ENCODE measurements at regions not wholly inside any gene's neighbourhood (a gene's known extent, or its start where the extent isn't known, plus 50 kb on each side); places are given as distances from the start of the nearest gene placed in this dataset.

DNA sequence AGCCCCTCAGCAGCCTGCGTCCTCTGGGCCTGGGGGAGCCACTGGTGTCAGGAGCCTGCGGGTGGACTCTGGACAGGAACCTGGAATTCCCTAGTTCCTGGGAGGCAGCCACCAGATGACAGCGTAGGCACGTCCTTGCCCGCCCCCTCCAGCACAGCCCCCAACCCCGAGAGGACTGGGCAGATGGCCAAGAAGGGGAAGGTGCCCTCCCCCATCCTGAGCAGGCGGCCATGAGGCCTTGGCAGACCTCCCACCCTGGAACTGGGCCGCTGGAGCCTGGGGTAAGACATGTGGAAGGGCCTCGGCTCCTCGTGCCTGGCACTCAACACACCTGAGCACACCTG lies 60.4 kb upstream of the FBRSL1 start:
- peak overlapping the region in 1 of 6 donors; percentile 55 for H3K27ac Mint-ChIP-seq
- no peaks in the 10 kb centered on the region for H3K36me3 Mint-ChIP-seq
- H3K4me1 Mint-ChIP-seq = peaks cover 20 to 23% of the 10 kb centered on the region in 2 donors
- DNase-seq = no peak
- peak overlapping the region in 1 of 5 donors; percentile 63 for H3K4me3 Mint-ChIP-seq
- H3K9me3 Mint-ChIP-seq = no peaks in the 10 kb centered on the region
- H3K27me3 Mint-ChIP-seq (ENCODE audit: low read depth in 3 of 3) = peaks cover 5 to 12% (median 8%) of the 10 kb centered on the region in 3 donors

DNA sequence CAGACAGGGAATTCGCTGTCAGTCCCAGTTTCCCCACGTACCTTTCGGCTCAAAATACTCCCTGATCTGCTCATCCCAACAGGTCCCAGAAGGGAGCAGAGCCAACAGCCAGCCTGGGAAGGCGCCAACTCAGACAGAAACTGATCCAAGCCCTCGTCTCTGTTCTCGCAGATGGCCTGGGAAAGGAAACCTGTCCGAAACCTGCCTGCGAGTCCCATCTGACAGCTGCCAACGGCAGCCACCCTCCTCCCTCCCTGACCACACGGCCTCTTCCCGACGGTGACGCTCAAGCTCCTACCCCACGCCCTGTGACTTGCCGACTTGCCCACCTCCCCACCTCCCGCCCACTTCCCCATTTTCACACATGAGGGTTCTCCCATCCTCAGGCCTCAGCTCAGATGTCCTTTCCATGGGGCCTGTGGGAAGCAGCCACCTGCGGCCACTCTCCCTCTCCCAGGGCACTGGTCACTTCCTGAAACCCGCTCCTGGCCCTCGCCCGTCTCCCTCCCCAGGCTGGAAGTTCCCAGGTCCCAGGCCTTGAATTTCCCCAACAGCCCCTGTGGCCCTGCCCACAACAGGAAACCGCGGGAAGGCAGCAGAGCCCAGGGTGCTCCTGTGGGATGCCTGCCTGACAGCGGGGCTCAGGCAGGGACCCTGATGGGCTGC lies 60.9 kb upstream of the FBRSL1 start:
- Mint-ChIP-seq H3K4me1 (peaks cover 20 to 23% of the 10 kb centered on the region in 2 donors), H3K27ac (peak overlapping the region in 4 of 6 donors; percentile 16 to 71 (median 48)), H3K4me3 (peak overlapping the region in 4 of 5 donors; percentile 2 to 46 (median 30)), H3K27me3 (ENCODE audit: low read depth in 3 of 3) (peaks cover 5 to 12% (median 8%) of the 10 kb centered on the region in 3 donors), H3K36me3 (no peaks in the 10 kb centered on the region), H3K9me3 (no peaks in the 10 kb centered on the region)
- no peak for DNase-seq

DNA sequence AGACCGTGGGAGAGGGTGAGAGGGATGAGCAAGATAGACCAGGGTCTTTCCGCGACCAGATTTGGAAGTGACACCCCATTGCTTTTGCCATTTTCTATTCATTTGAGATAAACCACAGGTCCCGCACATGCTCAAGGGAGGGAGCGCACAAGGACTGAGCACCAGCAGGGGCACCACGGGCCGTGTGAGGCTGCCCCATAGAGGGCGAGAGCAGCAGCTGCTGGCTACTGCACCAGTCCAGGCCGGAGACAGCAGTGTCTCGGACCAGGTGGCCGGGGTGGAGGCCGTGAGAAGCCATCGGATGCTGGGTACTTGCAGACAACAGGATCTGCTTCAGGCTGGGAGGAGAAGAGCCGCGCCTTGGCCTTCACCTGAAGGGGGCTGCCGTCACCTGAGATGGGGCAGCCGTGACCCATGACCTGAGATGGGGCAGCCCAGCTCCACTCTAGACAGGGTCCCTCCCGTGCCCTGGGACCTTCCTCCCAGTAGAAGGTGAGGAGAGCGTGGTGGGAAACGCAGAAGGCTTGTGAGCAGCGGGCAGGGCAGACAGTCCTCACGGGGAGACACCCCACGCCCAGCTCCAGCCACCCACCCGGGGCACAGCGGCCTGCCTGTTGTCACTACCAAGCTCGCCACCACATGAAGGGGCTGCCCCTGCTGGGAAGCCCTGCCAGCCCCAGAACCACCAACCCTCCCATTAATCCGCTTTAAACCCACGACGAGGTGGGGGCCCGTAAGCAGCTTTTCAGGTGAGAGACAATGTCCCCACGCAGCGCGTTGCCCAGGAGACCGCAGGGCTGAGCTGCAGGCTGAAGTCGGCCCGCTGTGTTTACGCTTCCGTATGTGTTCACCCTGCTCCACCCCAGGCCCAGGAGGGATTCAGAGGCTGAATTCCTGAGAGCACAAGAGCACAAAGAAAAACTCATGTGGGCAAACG lies 61.7 kb upstream of the FBRSL1 start:
- H3K36me3 Mint-ChIP-seq = no peaks in the 10 kb centered on the region
- H3K27ac Mint-ChIP-seq = peak overlapping the region in 3 of 6 donors; percentile 37 to 71 (median 58)
- DNase-seq = peak; percentile 19 to 54 (median 52)
- no peaks in the 10 kb centered on the region for H3K9me3 Mint-ChIP-seq
- H3K27me3 Mint-ChIP-seq (ENCODE audit: low read depth in 3 of 3) = peaks cover 5 to 9% (median 6%) of the 10 kb centered on the region in 3 donors
- H3K4me3 Mint-ChIP-seq = peak overlapping the region in 3 of 5 donors; percentile 2 to 46 (median 36)
- H3K4me1 Mint-ChIP-seq = peaks cover 20 to 23% of the 10 kb centered on the region in 2 donors

DNA sequence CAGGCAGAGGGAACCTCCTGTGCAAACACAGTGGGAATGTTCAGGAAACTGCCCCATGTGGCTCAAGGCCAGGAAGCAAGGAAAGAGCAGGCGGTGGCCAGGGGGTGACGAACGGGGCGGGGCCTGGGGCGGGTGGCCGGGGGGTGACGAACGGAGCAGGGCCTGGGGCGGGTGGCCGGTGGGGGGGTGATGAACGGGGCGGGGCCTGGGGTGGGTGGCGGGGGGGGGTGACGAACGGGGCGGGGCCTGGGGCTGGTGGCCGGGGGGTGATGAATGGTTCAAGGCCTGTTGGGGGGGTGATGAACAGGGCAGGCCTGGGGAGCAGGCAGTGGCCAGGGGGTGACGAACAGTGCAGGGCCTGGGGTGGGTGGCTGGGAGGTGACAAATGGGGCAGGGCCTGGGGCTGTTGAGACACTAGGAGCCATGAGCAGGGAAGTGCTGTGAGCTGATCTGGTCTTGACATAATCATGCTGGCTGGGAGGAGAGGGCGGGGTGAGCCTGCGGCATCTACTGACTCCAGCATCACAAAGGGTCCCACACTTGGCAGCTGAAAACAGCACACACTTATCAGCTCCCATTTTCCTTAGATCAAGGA lies 62.7 kb upstream of the FBRSL1 start:
- no peak for DNase-seq
- Mint-ChIP-seq H3K9me3 (no peaks in the 10 kb centered on the region), H3K4me3 (no peak overlapping the region), H3K36me3 (peaks cover 0 to 5% (median 0%) of the 10 kb centered on the region in 3 donors), H3K27ac (peak overlapping the region in 1 of 6 donors; percentile 49), H3K4me1 (peaks cover 20 to 23% of the 10 kb centered on the region in 2 donors), H3K27me3 (ENCODE audit: low read depth in 3 of 3) (peaks cover 4 to 11% (median 7%) of the 10 kb centered on the region in 3 donors)

DNA sequence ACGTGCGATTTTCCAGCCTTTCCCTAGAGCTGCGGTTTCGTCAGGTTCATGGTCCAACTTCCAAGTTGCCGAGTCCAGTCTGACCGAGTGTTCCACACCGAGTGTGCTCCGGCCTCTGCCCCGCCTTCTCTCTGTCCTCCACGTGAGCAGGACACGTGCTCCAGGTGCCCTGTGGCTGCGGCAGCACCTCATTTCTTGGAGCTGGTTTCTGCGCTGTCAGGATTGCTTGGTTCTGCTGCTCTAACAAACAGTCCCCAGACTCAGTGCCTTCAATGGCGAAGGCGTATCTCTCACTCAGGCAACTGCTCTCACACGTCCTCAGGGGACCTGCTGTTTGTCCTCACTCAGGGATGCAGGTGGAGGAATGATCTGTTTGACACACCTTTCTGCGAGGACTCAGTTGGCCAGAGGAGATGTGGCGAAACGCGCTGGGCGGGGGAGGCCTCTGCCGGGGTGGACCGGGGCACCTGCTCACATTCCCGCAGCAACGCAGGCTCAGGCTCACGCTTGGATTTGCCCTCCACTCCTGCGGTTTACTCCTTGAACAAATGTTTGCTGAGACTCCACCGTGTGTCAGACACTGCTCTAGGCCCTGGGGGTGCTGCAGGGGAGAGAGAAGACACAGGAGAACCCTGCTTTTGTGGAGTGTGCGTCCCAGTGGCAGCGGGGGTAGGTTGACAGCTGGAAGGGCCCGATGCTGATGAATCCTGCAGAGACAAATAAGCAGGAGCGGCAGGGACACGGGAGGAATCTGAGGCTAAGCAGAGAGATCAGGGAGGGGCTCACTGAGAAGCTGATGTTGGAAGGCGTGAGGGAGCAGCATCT lies 63.4 kb upstream of the FBRSL1 start:
- H3K4me1 Mint-ChIP-seq = peaks cover 20 to 23% of the 10 kb centered on the region in 2 donors
- H3K4me3 Mint-ChIP-seq = no peak overlapping the region
- no peak overlapping the region for H3K27ac Mint-ChIP-seq
- no peaks in the 10 kb centered on the region for H3K9me3 Mint-ChIP-seq
- peaks cover 2 to 12% (median 7%) of the 10 kb centered on the region in 3 donors for H3K27me3 Mint-ChIP-seq (ENCODE audit: low read depth in 3 of 3)
- DNase-seq = no peak
- peaks cover 0 to 5% (median 0%) of the 10 kb centered on the region in 3 donors for H3K36me3 Mint-ChIP-seq

DNA sequence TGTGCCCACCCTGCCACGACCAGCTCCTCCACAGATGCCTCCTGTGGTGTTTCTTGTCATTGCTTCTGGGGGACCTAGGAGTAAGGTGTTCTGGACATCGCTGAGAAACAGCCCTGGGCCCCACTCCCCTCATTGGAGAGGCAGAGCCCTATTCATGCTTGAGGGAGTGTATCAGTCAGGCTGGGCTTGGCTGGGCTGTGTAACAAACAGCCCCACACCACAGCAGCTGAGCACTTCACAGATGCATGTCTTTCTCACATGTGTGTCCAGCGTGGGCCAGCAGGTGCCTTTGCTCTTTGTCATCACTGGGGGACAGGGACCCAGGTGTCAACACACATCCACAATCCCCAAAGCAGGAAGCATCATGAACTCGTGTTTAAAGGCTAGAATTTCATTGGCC lies 65.1 kb upstream of the FBRSL1 start:
- Mint-ChIP-seq H3K4me3 (no peak overlapping the region), H3K27ac (no peak overlapping the region), H3K27me3 (ENCODE audit: low read depth in 3 of 3) (peaks cover 0 to 9% (median 8%) of the 10 kb centered on the region in 3 donors), H3K36me3 (peaks cover 0 to 5% (median 0%) of the 10 kb centered on the region in 3 donors), H3K9me3 (no peaks in the 10 kb centered on the region), H3K4me1 (peaks cover 11 to 14% of the 10 kb centered on the region in 2 donors)
- no peak for DNase-seq

DNA sequence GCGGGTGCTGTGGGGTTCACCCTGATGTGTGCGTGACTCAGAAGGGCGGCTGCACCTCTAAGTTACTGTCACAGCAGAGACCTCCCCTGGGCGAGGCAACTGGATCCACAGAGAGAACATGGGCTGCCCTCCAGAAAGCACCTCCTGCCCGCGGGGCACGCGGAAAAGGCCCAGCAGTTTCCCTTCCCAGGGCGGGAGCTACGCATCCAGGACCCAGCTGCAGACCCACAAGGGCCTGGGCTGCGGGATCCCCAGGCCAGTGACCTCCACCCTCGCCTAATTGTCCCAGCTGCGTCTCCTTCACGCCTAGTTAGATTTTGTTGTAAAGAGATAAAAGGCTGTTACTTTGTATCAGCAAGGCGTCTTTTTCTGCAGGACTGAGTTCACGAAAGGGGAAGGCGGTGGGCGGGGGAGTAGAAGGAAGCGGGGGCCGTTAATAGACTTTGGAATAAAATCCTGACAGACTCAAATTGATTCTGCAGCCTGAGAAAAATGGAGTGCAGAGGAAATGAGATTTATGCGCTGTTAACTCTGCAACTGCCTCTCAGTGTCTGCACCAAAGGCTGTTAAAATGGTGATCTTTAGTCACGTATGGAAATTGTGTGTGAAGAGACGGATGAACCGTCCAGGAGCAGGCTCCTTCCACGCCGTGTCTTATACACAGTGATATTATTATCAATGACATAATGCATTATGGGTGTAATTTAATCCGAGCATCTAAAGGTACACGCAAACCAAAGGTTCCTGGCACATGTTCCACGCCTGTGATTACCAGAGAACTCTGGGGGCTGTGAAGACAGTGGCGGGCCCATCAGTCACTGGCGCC lies 65.9 kb upstream of the FBRSL1 start:
- Mint-ChIP-seq H3K9me3 (no peaks in the 10 kb centered on the region), H3K27ac (no peak overlapping the region), H3K27me3 (ENCODE audit: low read depth in 3 of 3) (peaks cover 0 to 10% (median 8%) of the 10 kb centered on the region in 3 donors), H3K4me3 (no peak overlapping the region), H3K36me3 (peaks cover 0 to 5% (median 0%) of the 10 kb centered on the region in 3 donors), H3K4me1 (peaks cover 6% of the 10 kb centered on the region in 2 donors)
- no peak for DNase-seq

DNA sequence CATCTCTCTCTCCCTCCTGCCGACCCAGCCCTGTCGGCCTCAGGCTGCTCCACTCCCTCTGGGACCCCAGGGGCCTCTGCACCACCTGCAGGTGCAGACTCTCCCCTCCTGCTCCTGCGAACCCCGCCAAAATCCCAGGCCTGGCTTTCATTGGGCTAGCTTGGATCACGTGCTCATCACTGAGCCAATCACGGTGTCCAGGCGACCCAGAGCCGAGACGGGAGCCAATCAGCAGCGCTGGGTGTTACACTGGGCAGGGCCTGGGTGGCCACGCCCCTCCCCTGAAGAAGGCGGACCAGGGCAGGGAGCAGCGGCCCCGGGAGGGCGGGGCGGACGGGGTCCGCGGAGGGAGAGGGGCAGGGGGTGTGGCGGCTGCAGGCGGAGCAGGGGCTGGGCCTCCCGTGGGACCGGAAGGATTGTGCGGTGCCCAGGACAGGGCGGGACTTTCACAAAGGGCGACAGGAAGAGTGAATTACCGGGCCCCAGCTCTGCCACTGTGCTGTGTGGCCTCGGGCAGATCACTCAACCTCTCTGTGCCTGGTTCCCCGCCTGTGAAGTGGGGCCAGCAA lies 66.6 kb upstream of the FBRSL1 start:
- Mint-ChIP-seq H3K36me3 (peaks cover 0 to 5% (median 0%) of the 10 kb centered on the region in 3 donors), H3K27ac (no peak overlapping the region), H3K27me3 (ENCODE audit: low read depth in 3 of 3) (peaks cover 0 to 13% (median 8%) of the 10 kb centered on the region in 3 donors), H3K9me3 (no peaks in the 10 kb centered on the region), H3K4me3 (no peak overlapping the region), H3K4me1 (no peaks in the 10 kb centered on the region)
- DNase-seq = peak in 1 of 3 donors; percentile 43

DNA sequence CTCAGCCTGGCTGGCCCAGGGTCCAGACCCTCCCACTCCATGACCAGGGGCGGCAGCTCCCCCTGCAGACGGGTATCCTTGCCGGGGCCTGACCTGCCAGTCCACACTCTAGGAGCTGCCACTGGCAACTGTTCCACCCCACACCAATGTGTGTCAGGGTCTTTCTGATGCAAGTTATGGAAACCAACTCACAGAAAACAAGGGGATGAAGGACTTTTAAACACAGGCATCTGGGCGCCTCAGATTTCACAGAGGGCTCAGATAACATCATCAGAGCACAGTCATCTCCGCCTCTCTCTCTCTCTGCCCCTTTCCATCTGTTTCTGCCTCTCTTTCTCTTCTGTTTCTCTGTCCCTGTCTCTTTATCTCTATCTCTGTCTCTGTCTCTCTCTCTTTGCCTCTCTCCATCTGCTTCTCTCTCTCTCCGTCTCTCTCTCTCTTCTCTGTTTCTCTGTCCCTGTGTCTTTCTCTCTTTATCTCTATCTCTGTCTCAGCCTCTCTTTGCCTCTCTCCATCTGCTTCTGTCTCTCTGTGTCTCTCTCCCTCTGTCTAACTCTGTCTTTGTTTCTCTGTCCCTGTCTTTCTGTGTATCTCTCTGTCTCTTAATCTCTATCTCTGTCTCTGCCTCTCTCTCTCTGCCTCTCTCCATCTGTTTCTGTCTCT lies 67.4 kb upstream of the FBRSL1 start:
- Mint-ChIP-seq H3K27me3 (ENCODE audit: low read depth in 3 of 3) (peaks cover 0 to 13% (median 8%) of the 10 kb centered on the region in 3 donors), H3K36me3 (peaks cover 0 to 5% (median 0%) of the 10 kb centered on the region in 3 donors), H3K9me3 (no peaks in the 10 kb centered on the region), H3K27ac (peak overlapping the region in 1 of 6 donors; percentile 42), H3K4me1 (no peaks in the 10 kb centered on the region), H3K4me3 (no peak overlapping the region)
- DNase-seq = no peak

DNA sequence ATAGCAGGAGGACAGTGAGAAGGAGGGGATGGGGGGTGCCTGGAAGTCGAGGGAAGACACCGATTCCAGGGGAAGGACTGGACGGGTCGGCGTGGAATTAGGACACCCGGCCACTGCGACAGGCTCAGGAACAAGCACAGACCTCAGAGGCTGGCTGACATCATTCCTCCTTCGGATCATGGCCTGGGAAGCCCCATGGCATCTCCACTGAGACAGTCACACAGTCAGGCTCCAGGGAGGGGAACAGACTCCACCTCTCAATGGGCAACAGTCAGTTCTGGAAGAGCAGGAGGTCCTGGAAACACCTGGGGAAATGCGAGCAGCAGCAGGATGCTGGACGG lies 67.9 kb upstream of the FBRSL1 start:
- Mint-ChIP-seq H3K4me1 (no peaks in the 10 kb centered on the region), H3K36me3 (peaks cover 0 to 5% (median 0%) of the 10 kb centered on the region in 3 donors), H3K27me3 (ENCODE audit: low read depth in 3 of 3) (peaks cover 0 to 13% (median 8%) of the 10 kb centered on the region in 3 donors), H3K27ac (no peak overlapping the region), H3K4me3 (no peak overlapping the region), H3K9me3 (no peaks in the 10 kb centered on the region)
- DNase-seq = no peak

DNA sequence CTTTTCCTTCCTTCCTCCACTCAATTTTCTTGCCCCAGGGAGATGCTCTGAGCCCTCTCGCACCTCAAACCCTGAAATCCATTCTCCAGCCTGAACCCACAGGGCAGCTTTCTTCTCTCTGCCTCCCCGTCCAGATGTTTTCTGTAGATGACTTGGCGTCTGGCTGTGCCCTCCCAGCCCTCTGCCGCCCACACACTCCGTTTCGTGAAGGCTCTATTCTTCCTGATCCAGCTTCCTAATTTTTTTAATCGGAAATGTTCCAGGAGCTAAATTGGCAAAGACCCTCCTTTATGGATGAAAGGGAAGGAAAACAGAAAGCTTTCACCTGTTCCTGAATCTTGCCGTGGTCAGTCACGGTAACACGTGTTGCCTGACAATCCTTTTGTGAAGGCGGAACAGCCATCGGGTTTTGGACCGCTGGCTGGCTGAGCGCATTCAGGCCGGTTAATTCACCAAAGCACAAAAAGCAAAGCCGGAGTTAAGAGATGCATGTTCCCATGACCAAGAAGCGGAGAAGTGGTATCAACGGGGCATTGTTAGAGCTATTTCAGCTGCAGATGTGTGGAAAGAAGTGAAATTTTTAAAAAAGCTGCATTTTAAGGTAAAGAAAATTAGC lies 70.2 kb upstream of the FBRSL1 start:
- Mint-ChIP-seq H3K9me3 (no peaks in the 10 kb centered on the region), H3K27ac (no peak overlapping the region), H3K4me3 (no peak overlapping the region)

More for the DNA sequence above, 70.2 kb upstream of the FBRSL1 start:
- peaks cover 0 to 5% (median 0%) of the 10 kb centered on the region in 3 donors for H3K36me3 Mint-ChIP-seq
- H3K4me1 Mint-ChIP-seq = peaks cover 0 to 1% of the 10 kb centered on the region in 2 donors
- DNase-seq = no peak
- peaks cover 0 to 13% (median 8%) of the 10 kb centered on the region in 3 donors for H3K27me3 Mint-ChIP-seq (ENCODE audit: low read depth in 3 of 3)
